Kidney (tissue), 13 donors: ENCODE measurements at regions not wholly inside any gene's neighbourhood (a gene's known extent, or its start where the extent isn't known, plus 50 kb on each side); places are given as distances from the start of the nearest gene placed in this dataset.

Experiments used
- DNase-seq, 5 donors: peaks; one replicate each; pipeline ENCODE4 v3.0.0-alpha.2; 2013 to 2020
- FAIRE-seq: peaks from 2 replicates; lab custom pipeline; 2012; peaks lifted over from hg19 to GRCh38; lab: Jason Lieb, UNC
- H3K27ac ChIP-seq, 2 donors: one replicate each; pipeline ENCODE4 v1.7.0; 2013; ENCODE audit warnings: low read depth in 2 of 2, low read length in 2 of 2, inconsistent platforms in 1 of 2
- H3K27me3 ChIP-seq: one replicate; pipeline ENCODE4 v1.7.1; 2013; ENCODE audit warnings: low read length, inconsistent platforms; ENCODE audit not compliant: control insufficient read depth, insufficient read depth
- H3K36me3 ChIP-seq, 3 donors: one replicate each; pipeline versions ENCODE4 v1.7.0 to v1.7.1; 2013; ENCODE audit warnings: low read length in 3 of 3, control low read depth in 1 of 3, inconsistent platforms in 1 of 3; ENCODE audit not compliant: insufficient read depth in 3 of 3, control insufficient read depth in 2 of 3
- H3K4me1 ChIP-seq, 3 donors: one replicate each; pipeline versions ENCODE4 v1.7.0 to v1.7.1; 2013; ENCODE audit warnings: low read length in 3 of 3, inconsistent platforms in 1 of 3, low read depth in 1 of 3; ENCODE audit not compliant: control insufficient read depth in 2 of 3, insufficient read depth in 2 of 3
- H3K4me3 ChIP-seq, 3 donors: one replicate each; pipeline versions ENCODE4 v1.7.0 to v1.8.1; 2013; ENCODE audit warnings: low read length in 3 of 3, control low read depth in 1 of 3, inconsistent platforms in 1 of 3
- H3K9ac ChIP-seq, 3 donors: one replicate each; pipeline versions ENCODE4 v1.7.0 to v1.7.1; 2013; ENCODE audit warnings: low read length in 3 of 3, control low read depth in 1 of 3, inconsistent platforms in 1 of 3
- H3K9me3 ChIP-seq, 3 donors: one replicate each; pipeline versions ENCODE4 v1.7.0 to v1.7.1; 2013; ENCODE audit warnings: low read length in 3 of 3, control low read depth in 1 of 3, inconsistent platforms in 1 of 3; ENCODE audit not compliant: control insufficient read depth in 2 of 3, insufficient read depth in 1 of 3
- intact Hi-C: fragments of 100-400 bp; cut with DNase I; formaldehyde crosslinking; loops from one replicate; pipeline ENCODE4 v1.11.1; 2022
- TF ChIP-seq, protein P1 (sequence below): IDR thresholded peaks from 3 replicates; pipeline ENCODE4 v1.5.1; 2012; ENCODE audit warnings: mild to moderate bottlenecking, moderate library complexity, borderline replicate concordance; ENCODE audit not compliant: insufficient read depth; ENCODE audit errors: extremely low read depth
- donor health status: control.
- donor health status: control.
- donor health status: control.
- donor health status: control.
- donor health status: control.
- donor health status: DM: yes; HTN: yes; CAD: no.
- donor health status: Normal renal cell carcinoma (clear cell type).

DNA sequence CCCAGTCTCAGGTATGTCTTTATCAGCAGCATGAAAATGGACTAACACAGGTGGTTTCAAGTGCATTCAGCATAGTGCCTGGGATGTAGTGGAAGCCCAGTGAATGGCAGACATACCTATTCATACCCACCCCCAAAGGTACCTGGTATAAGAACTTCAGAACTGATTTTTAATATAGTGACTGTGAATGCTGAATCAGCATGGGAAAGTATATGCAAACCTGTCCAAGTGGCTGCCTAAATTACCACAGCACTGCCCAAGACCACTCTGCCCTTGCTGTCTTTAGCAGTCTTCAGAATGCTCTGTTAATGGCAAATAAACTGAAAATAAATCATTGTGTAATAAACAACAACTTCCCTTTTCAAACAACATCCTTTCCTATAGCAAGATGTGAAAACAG lies 312.1 kb downstream of the GPAM start:
- intact Hi-C loops: no loop called here
- no peaks in the 10 kb centered on the region for H3K9me3 ChIP-seq
- H3K27me3 ChIP-seq: no peaks in the 10 kb centered on the region
- H3K9ac ChIP-seq: no peak overlapping the region
- no peak for DNase-seq
- H3K4me3 ChIP-seq: no peak overlapping the region
- TF ChIP-seq, protein P1, sequence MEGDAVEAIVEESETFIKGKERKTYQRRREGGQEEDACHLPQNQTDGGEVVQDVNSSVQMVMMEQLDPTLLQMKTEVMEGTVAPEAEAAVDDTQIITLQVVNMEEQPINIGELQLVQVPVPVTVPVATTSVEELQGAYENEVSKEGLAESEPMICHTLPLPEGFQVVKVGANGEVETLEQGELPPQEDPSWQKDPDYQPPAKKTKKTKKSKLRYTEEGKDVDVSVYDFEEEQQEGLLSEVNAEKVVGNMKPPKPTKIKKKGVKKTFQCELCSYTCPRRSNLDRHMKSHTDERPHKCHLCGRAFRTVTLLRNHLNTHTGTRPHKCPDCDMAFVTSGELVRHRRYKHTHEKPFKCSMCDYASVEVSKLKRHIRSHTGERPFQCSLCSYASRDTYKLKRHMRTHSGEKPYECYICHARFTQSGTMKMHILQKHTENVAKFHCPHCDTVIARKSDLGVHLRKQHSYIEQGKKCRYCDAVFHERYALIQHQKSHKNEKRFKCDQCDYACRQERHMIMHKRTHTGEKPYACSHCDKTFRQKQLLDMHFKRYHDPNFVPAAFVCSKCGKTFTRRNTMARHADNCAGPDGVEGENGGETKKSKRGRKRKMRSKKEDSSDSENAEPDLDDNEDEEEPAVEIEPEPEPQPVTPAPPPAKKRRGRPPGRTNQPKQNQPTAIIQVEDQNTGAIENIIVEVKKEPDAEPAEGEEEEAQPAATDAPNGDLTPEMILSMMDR: no peak
- no peaks in the 10 kb centered on the region for H3K4me1 ChIP-seq
- no peak for FAIRE-seq
- no peaks in the 10 kb centered on the region for H3K36me3 ChIP-seq
- H3K27ac ChIP-seq: no peak overlapping the region

DNA sequence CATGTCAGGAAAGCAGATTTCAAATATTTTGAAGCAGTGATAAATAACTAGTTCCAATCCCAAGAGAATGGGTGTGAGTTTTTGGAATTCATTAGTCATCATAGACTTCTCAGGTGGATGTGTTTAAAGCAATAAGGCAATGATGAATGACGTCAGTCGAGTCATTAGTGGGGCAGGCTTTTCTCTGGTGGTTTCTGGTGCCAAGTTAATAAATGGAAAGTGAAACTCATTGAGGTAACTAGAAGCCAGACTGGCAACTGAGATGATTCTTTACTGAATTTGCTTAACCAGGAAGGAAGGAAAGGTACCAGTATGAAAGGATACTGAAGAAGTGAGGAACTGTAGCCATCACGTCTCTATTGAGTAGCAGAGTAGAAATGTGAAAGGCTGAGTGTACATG lies 311.0 kb downstream of the GPAM start:
- H3K4me1 ChIP-seq: no peaks in the 10 kb centered on the region
- H3K27ac ChIP-seq: no peak overlapping the region
- no peak overlapping the region for H3K4me3 ChIP-seq
- no peak overlapping the region for H3K9ac ChIP-seq
- TF ChIP-seq, protein P1: no peak
- intact Hi-C loops: no loop called here
- no peaks in the 10 kb centered on the region for H3K9me3 ChIP-seq
- FAIRE-seq: no peak
- H3K36me3 ChIP-seq: no peaks in the 10 kb centered on the region
- DNase-seq: no peak
- H3K27me3 ChIP-seq: no peaks in the 10 kb centered on the region

DNA sequence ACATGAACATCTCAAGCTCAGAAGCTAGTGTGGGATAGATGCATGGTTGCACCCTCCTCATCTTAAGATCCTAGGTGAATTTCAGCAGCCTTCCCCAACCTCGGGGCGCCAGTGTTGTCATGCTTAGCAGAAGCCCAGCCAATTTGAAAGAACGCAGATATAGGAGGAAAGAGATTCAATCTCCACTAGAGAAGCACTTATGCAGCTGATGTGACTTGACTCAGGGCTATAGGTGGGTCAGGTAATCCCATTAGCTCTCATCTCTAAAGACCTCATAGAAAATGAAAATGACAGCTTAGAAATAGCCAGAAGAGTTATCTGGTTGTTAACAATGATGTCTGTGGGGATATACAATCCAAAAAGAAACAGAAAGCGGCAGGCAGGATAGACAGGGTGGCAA lies 310.5 kb downstream of the GPAM start:
- intact Hi-C loops: no loop called here
- Histone ChIP-seq H3K4me3 (no peak overlapping the region), H3K9me3 (peaks cover 0 to under 1% (median 0%) of the 10 kb centered on the region in 3 donors), H3K4me1 (no peaks in the 10 kb centered on the region), H3K27me3 (no peaks in the 10 kb centered on the region), H3K9ac (no peak overlapping the region), H3K36me3 (no peaks in the 10 kb centered on the region), H3K27ac (no peak overlapping the region)
- FAIRE-seq: no peak
- no peak for DNase-seq
- TF ChIP-seq, protein P1: no peak

DNA sequence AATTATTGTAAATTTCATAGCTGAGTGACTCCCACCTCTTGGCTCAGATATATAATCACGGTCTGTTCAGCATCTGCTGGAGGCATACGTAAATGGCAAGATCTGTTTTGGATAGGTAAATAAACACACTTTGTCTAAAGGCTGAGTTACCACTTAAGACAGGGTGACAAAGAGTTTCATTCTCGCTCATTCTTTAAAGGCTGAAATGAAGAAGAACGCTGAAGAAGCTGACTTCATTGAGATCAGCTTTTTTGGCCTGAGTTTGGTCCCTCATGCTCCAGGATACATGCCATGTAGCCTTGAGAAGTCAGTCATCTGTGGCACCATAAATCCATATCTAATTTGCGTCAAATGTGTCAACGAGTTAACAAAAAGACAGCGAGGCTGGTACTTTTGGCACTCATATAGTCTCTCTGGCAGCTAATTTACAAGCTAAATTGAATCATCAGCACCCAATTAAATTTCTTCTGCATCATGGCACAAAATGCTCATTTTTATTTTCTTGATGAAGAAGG lies 309.9 kb downstream of the GPAM start:
- DNase-seq (no peak), FAIRE-seq (no peak)
- Histone ChIP-seq H3K9ac (no peak overlapping the region), H3K4me3 (no peak overlapping the region), H3K36me3 (no peaks in the 10 kb centered on the region), H3K9me3 (peaks cover 0 to 3% (median 0%) of the 10 kb centered on the region in 3 donors), H3K27me3 (no peaks in the 10 kb centered on the region), H3K4me1 (no peaks in the 10 kb centered on the region), H3K27ac (no peak overlapping the region)
- TF ChIP-seq, protein P1: no peak
- intact Hi-C loops: no loop called here
